ENCODE measurements at regions not wholly inside any gene's neighbourhood (a gene's known extent, or its start where the extent isn't known, plus 50 kb on each side); places are given as distances from the start of the nearest gene placed in this dataset.
"Not testable (repeated sequence)": the region's sequence is repeated elsewhere in the genome, so short reads cannot be mapped to it uniquely, and the experiment has no call there.

- no peak for DNase-seq
These were observed 589.9 kb downstream of the ADGRL2 start for GRCh38 chr1:82390627-82391026.

- peak; percentile 46 for DNase-seq
These were observed 587.9 kb downstream of the ADGRL2 start for GRCh38 chr1:82388679-82389078.

- DNase-seq = no peak
These were observed 586.3 kb downstream of the ADGRL2 start for GRCh38 chr1:82387012-82387366.

- no peak for DNase-seq
These were observed 585.8 kb downstream of the ADGRL2 start for GRCh38 chr1:82386365-82387011.

GRCh38 chr1:82384776-82385175 is 584.0 kb downstream of the ADGRL2 start:
- no peak for DNase-seq

- no peak for DNase-seq
These were observed 576.6 kb downstream of the ADGRL2 start for GRCh38 chr1:82377201-82377884.

DNA sequence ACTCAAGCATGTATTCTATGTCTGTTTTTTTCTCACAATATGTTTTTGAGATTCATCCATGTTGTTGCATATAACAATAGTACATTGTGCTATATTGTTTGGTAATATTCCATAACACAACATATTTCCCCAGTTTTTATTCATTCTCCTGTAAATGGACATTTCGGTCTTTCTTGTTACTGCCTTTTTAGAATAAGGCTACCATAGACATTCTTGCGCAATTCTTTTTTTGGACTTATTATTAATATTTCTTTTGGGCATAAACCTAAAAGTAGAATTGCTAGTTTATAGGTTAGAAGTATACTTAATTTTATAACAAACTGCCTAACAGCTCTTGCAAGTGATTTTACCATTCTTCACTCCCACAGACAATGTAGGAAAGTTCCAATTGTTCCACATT is 573.0 kb downstream of the ADGRL2 start:
- DNase-seq = no peak

GRCh38 chr1:82371844-82372498 is 571.2 kb downstream of the ADGRL2 start:
- DNase-seq = no peak

- no peak for DNase-seq
These were observed 566.7 kb downstream of the ADGRL2 start for GRCh38 chr1:82367456-82367855.

GRCh38 chr1:82366689-82367088 is 566.0 kb downstream of the ADGRL2 start:
- no peak for DNase-seq

- not testable (repeated sequence) for DNase-seq
These were observed 558.8 kb downstream of the ADGRL2 start for GRCh38 chr1:82359541-82359940.

DNA sequence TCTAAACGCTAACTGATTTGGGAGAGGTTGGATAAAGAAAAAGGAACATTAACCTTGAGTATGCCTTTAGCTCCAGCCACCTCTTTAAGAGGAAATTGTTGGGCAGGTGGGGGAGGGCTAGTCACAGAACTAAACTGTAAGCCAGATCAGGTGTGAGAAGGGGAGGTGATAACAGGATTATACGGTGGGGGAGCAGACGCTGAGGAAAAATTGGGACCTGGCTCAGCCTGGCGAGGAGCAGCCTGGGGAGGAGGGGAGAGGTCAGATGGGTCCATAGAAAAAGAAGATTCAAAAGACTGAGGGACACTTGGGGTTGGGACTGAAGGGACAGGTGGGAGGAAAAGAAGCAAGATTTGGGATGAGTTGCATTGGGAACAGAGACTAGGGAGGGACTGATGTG is 558.0 kb downstream of the ADGRL2 start:
- not testable (repeated sequence) for DNase-seq

GRCh38 chr1:82354546-82354945 is 553.8 kb downstream of the ADGRL2 start:
- not testable (repeated sequence) for DNase-seq

- no peak for DNase-seq
These were observed 547.8 kb downstream of the ADGRL2 start for GRCh38 chr1:82348487-82348886.

DNA sequence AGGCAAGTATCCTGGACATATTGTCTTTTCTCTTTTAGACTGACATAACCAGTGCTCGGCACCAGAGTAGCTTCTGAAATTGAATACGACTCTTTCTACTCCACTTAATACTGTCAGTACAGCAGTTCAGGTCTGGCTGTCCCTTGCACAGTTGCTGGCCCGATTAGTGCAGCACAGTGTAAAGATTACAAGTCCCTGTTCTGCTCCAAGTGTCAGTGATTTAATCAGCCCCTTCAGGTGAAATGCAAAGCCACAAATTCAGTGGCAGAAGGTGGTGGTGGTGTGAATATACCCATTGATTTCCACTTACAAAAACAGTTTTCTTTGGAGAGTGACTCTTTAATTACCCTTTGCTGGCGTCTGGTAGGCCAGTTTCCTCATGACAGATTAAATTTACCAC is 545.4 kb downstream of the ADGRL2 start:
- DNase-seq = no peak

GRCh38 chr1:82343381-82343780 is 542.6 kb downstream of the ADGRL2 start:
- DNase-seq = no peak

GRCh38 chr1:82337635-82338034 is 536.9 kb downstream of the ADGRL2 start:
- no peak for DNase-seq

DNA sequence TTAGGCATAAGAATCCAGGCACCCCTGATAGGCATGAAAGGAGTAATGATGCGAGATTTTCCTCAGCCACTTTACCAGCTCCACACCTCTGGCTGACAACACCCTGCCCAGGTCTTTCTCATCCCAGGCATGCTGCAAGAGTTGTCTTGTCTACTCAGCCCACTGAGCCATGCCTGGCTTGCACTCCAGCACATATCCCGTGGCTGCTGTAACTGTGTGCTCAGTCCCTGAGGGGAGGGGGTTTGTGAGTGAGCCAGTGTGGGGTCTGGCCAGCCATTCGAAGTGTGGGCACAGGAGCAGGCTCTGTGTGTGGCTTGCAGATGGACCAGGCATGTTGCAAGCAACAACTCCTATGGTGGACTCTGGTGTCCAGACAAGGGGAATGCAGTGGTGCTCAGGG is 529.6 kb downstream of the ADGRL2 start:
- no peak for DNase-seq

GRCh38 chr1:82329226-82329625 is 528.5 kb downstream of the ADGRL2 start:
- DNase-seq = no peak

GRCh38 chr1:82323144-82323841 is 522.6 kb downstream of the ADGRL2 start:
- no peak for DNase-seq

GRCh38 chr1:82321794-82322193 is 521.1 kb downstream of the ADGRL2 start:
- no peak for DNase-seq

DNA sequence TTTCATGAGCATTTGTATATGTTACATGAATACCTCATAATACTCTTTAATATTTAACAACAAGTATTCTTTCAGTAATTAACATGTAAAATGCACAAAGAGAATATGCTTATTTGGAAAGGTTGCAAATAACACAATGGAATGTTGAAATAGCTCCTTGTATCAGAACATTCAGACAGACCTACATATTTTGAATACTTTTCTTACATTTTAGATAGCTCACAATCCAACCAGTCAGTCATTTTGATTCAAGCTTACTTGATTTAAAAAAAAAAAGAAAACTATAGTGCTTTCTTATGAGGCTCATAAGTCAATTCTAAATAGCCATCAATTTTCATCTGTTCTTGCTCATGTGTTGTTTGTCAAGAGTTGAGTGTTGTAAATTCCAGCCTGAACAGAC is 518.8 kb downstream of the ADGRL2 start:
- no peak for DNase-seq

DNA sequence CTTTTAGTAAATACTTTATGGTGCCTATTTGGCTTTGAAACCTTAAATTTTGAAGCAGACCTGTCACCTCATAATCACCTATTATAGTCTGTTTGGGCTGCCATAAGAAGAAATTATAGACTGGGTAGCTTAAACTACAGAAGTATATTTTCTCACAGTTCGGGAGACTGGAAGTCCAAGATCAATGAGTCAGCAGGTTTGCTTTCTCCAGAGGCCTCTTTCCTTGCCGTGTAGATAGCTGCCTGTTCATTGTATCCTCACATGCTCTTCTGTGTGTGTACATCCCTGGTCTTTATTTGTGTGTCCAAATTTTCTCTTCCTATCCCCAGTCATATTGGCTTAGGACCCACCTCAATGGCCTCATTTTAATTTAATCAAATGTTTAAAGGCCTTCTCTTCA is 518.2 kb downstream of the ADGRL2 start:
- no peak for DNase-seq

DNA sequence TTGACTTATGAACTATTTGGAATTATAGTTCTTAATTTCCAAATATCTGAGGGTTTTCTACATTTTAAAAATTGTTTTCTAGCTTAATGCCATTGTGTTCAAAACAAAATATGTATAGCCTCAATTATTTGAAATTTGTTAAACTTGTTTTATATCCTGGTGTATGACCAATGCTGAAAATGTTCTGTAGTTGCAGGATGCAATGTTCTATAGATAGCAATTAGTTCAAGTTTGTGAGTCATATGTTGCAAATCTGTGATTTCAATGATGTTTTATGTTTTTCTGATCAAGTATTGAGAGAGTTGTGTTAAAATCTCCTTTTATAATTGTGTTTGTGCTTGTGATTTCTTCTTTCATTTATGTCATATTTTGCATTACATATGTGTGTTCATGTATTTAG is 517.5 kb downstream of the ADGRL2 start:
- no peak for DNase-seq

Data from NCI-H2107 (cell line).